Lower lobe of right lung (tissue), 2 donors: ENCODE measurements at regions not wholly inside any gene's neighbourhood (a gene's known extent, or its start where the extent isn't known, plus 50 kb on each side); places are given as distances from the start of the nearest gene placed in this dataset.
"Not testable (repeated sequence)": the region's sequence is repeated elsewhere in the genome, so short reads cannot be mapped to it uniquely, and the experiment has no call there.

Source experiments
- ATAC-seq, 2 donors: fragments of 200-7000 bp; cut with Tn5 transposase; one replicate each; pipeline ENCODE4 v1.9.1; 2020 to 2022; ENCODE audit warnings: mild to moderate bottlenecking in 2 of 2, moderate library complexity in 2 of 2
- DNase-seq: peaks from one replicate; pipeline ENCODE4 v3.0.0-alpha.2; 2020
- H3K27ac ChIP-seq: fragments of 200-600 bp; one replicate; pipeline ENCODE4 v1.8.0; 2022
- H3K27me3 ChIP-seq: fragments of 200-600 bp; one replicate; pipeline ENCODE4 v1.8.0; 2022; ENCODE audit warnings: low read depth
- H3K36me3 ChIP-seq: fragments of 200-600 bp; one replicate; pipeline ENCODE4 v1.8.0; 2022; ENCODE audit warnings: mild to moderate bottlenecking
- H3K4me1 ChIP-seq: fragments of 200-600 bp; one replicate; pipeline ENCODE4 v1.8.0; 2022
- H3K4me3 ChIP-seq: fragments of 200-600 bp; one replicate; pipeline ENCODE4 v1.8.0; 2022; ENCODE audit warnings: mild to moderate bottlenecking
- H3K9me3 ChIP-seq: fragments of 200-600 bp; one replicate; pipeline ENCODE4 v1.8.0; 2022
- intact Hi-C: fragments of 100-400 bp; cut with DNase I; formaldehyde crosslinking; loops from one replicate; pipeline ENCODE4 v1.11.0; 2022
- donor health status: DM: no; HTN: yes; CAD: no; lungs with severe emphysema.

GRCh38 chr21:9032547-9032946, 1488.8 kb upstream of the TPTE start:
- H3K27ac ChIP-seq, ATAC-seq, H3K4me3 ChIP-seq, H3K27me3 ChIP-seq, DNase-seq, intact Hi-C loops, H3K9me3 ChIP-seq, H3K4me1 ChIP-seq, H3K36me3 ChIP-seq: not testable (repeated sequence)

GRCh38 chr21:9033295-9033694, 1488.1 kb upstream of the TPTE start:
- H3K4me1 ChIP-seq, H3K9me3 ChIP-seq, ATAC-seq, H3K27ac ChIP-seq, H3K36me3 ChIP-seq, intact Hi-C loops, H3K4me3 ChIP-seq, H3K27me3 ChIP-seq, DNase-seq: not testable (repeated sequence)

- H3K27me3 ChIP-seq, ATAC-seq, H3K27ac ChIP-seq, H3K36me3 ChIP-seq, H3K9me3 ChIP-seq, H3K4me1 ChIP-seq, intact Hi-C loops, H3K4me3 ChIP-seq, DNase-seq: not testable (repeated sequence)
Measured at GRCh38 chr21:9034491-9035200, 1486.7 kb upstream of the TPTE start.

- H3K9me3 ChIP-seq, ATAC-seq, H3K27me3 ChIP-seq, DNase-seq, H3K4me3 ChIP-seq, H3K4me1 ChIP-seq, H3K27ac ChIP-seq, H3K36me3 ChIP-seq, intact Hi-C loops: not testable (repeated sequence)
Measured at GRCh38 chr21:9035225-9035624, 1486.2 kb upstream of the TPTE start.

- ATAC-seq, H3K36me3 ChIP-seq, H3K27me3 ChIP-seq, H3K4me3 ChIP-seq, H3K9me3 ChIP-seq, H3K27ac ChIP-seq, DNase-seq, H3K4me1 ChIP-seq, intact Hi-C loops: not testable (repeated sequence)
Measured at GRCh38 chr21:9035970-9036369, 1485.4 kb upstream of the TPTE start.

GRCh38 chr21:9036966-9037587, 1484.3 kb upstream of the TPTE start:
- not testable (repeated sequence) for DNase-seq

GRCh38 chr21:9037588-9038544, 1483.5 kb upstream of the TPTE start:
- H3K4me3 ChIP-seq, H3K4me1 ChIP-seq, ATAC-seq, DNase-seq, intact Hi-C loops, H3K9me3 ChIP-seq, H3K27ac ChIP-seq, H3K27me3 ChIP-seq, H3K36me3 ChIP-seq: not testable (repeated sequence)

More at GRCh38 chr21:9036966-9037587, 1484.3 kb upstream of the TPTE start:
- intact Hi-C loops, H3K9me3 ChIP-seq, ATAC-seq, H3K36me3 ChIP-seq, H3K4me1 ChIP-seq, H3K27me3 ChIP-seq, H3K27ac ChIP-seq, H3K4me3 ChIP-seq: not testable (repeated sequence)

GRCh38 chr21:9039520-9040365, 1481.6 kb upstream of the TPTE start:
- peak; percentile 43 to 76 for ATAC-seq
- H3K4me1 ChIP-seq, H3K4me3 ChIP-seq, DNase-seq, H3K9me3 ChIP-seq, H3K36me3 ChIP-seq, H3K27ac ChIP-seq, H3K27me3 ChIP-seq, intact Hi-C loops: not testable (repeated sequence)

- ATAC-seq, H3K27ac ChIP-seq, H3K36me3 ChIP-seq, H3K4me3 ChIP-seq, H3K27me3 ChIP-seq, DNase-seq, H3K4me1 ChIP-seq, H3K9me3 ChIP-seq, intact Hi-C loops: not testable (repeated sequence)
Measured at GRCh38 chr21:9040406-9040805, 1481.0 kb upstream of the TPTE start.

GRCh38 chr21:9041175-9041948, 1480.0 kb upstream of the TPTE start:
- ATAC-seq, H3K9me3 ChIP-seq, H3K27me3 ChIP-seq, H3K4me3 ChIP-seq, DNase-seq, intact Hi-C loops, H3K4me1 ChIP-seq, H3K27ac ChIP-seq, H3K36me3 ChIP-seq: not testable (repeated sequence)

GRCh38 chr21:9043089-9043488, 1478.3 kb upstream of the TPTE start:
- peak in 1 of 2 donors; percentile 78 for ATAC-seq
- H3K36me3 ChIP-seq, H3K27ac ChIP-seq, intact Hi-C loops, H3K4me1 ChIP-seq, H3K9me3 ChIP-seq, H3K27me3 ChIP-seq: not testable (repeated sequence)
- peak; percentile 56 for DNase-seq
- H3K4me3 ChIP-seq = peak overlapping the region; percentile 14

- H3K9me3 ChIP-seq, H3K36me3 ChIP-seq, intact Hi-C loops, ATAC-seq, H3K4me3 ChIP-seq, H3K4me1 ChIP-seq, DNase-seq, H3K27ac ChIP-seq, H3K27me3 ChIP-seq: not testable (repeated sequence)
Measured at GRCh38 chr21:9046870-9047269, 1474.5 kb upstream of the TPTE start.
